Panc1 (cell line): ENCODE measurements at regions not wholly inside any gene's neighbourhood (a gene's known extent, or its start where the extent isn't known, plus 50 kb on each side); places are given as distances from the start of the nearest gene placed in this dataset.
"Not testable (repeated sequence)": the region's sequence is repeated elsewhere in the genome, so short reads cannot be mapped to it uniquely, and the experiment has no call there.

ENCODE experiments used
- ATAC-seq: fragments of 200-7000 bp; cut with Tn5 transposase; 2 replicates; pipeline ENCODE4 v1.9.1; 2020; ENCODE audit warnings: mild to moderate bottlenecking, moderate library complexity
- BruUV-seq: library from RNA; stranded (reverse); fragments of 400-500 nt; replicated peaks from 2 replicates; lab custom pipeline; 2021; lab: Mats Ljungman, UMichigan
- CTCF ChIA-PET: fragments of 300-600 bp; sonication (Branson Sonifier 250); formaldehyde crosslinking; loops from one replicate; lab custom pipeline; 2022; ENCODE audit warnings: antibody characterized with exemption; lab: Charles Lee
- POLR2A ChIA-PET: fragments of 300-600 bp; sonication (Branson Sonifier 250); formaldehyde crosslinking; loops from one replicate; lab custom pipeline; 2022; ENCODE audit warnings: antibody characterized with exemption; lab: Charles Lee
- DNase-seq: peaks from one replicate; pipeline ENCODE4 v3.0.0-alpha.2; 2010; ENCODE audit warnings: low read depth, low spot score
- H3K27ac ChIP-seq: 2 replicates; pipeline ENCODE4 v1.5.1; 2011; ENCODE audit warnings: mild to moderate bottlenecking, low read length, inconsistent platforms
- H3K27me3 ChIP-seq: fragments of 200-500 bp; sonication (Bioruptor generic); 2 replicates; pipeline ENCODE4 v1.6.0; 2014; ENCODE audit warnings: low read length, inconsistent platforms; ENCODE audit not compliant: control insufficient read depth, insufficient read depth
- H3K36me3 ChIP-seq: fragments of 200-500 bp; sonication (Bioruptor generic); 2 replicates; pipeline ENCODE4 v1.5.1; 2014; ENCODE audit warnings: inconsistent platforms, mild to moderate bottlenecking, low read length, moderate library complexity; ENCODE audit not compliant: control insufficient read depth, insufficient read depth
- H3K4me1 ChIP-seq: 2 replicates; pipeline ENCODE4 v1.5.1; 2011; ENCODE audit warnings: inconsistent platforms, mild to moderate bottlenecking, low read length, moderate library complexity; ENCODE audit not compliant: control insufficient read depth, insufficient read depth
- H3K4me3 ChIP-seq, 2 experiments: 2 replicates each; pipeline ENCODE4 v1.5.1; 2011 to 2012; ENCODE audit warnings: low read depth in 2 of 2, low read length in 2 of 2, mild to moderate bottlenecking in 2 of 2, inconsistent platforms in 1 of 2, moderate library complexity in 1 of 2
- H3K9me3 ChIP-seq: fragments of 200-500 bp; sonication (Bioruptor generic); 2 replicates; pipeline ENCODE4 v1.5.1; 2014; ENCODE audit warnings: low read depth, mild to moderate bottlenecking, inconsistent platforms, low read length, moderate library complexity; ENCODE audit not compliant: control insufficient read depth, insufficient read depth
- POLR2AphosphoS5 ChIP-seq: IDR thresholded peaks from 2 replicates; pipeline ENCODE4 v1.6.1; 2012; ENCODE audit warnings: mild to moderate bottlenecking, low read depth, low read length, moderate library complexity
- SIN3A ChIP-seq: IDR thresholded peaks from 2 replicates; pipeline ENCODE4 v1.6.1; 2012; ENCODE audit warnings: low read depth, mild to moderate bottlenecking, low read length, moderate library complexity, borderline replicate concordance; ENCODE audit not compliant: insufficient read depth
- TCF7L2 ChIP-seq: IDR thresholded peaks from 2 replicates; pipeline ENCODE4 v1.6.1; 2011; ENCODE audit warnings: mild to moderate bottlenecking, low read depth, low read length, inconsistent platforms
- in situ Hi-C: cut with HindIII; loops from 2 replicates; pipeline ENCODE4 v1.10.0; 2016; ENCODE audit warnings: low sequenced_read_pairs, low pct_unique_long_range_greater_than_20kb
- intact Hi-C: fragments of 100-400 bp; cut with micrococcal nuclease; formaldehyde crosslinking; loops from one replicate; pipeline ENCODE4 v1.10.0; 2022; ENCODE audit not compliant: unreplicated experiment
- TF ChIP-seq, protein P1 (sequence below), 2 experiments: IDR thresholded peaks; 2 replicates each; pipeline ENCODE4 v1.6.1; 2011 to 2012; ENCODE audit warnings: low read depth in 2 of 2, control low read depth in 1 of 2, low read length in 1 of 2, mild to moderate bottlenecking in 1 of 2, moderate library complexity in 1 of 2; ENCODE audit not compliant: insufficient read depth in 1 of 2
- TF ChIP-seq, protein P2 (sequence below): fragments of 450-650 bp; IDR thresholded peaks from 2 replicates; pipeline ENCODE4 v1.5.1; 2017; ENCODE audit warnings: mild to moderate bottlenecking

DNA sequence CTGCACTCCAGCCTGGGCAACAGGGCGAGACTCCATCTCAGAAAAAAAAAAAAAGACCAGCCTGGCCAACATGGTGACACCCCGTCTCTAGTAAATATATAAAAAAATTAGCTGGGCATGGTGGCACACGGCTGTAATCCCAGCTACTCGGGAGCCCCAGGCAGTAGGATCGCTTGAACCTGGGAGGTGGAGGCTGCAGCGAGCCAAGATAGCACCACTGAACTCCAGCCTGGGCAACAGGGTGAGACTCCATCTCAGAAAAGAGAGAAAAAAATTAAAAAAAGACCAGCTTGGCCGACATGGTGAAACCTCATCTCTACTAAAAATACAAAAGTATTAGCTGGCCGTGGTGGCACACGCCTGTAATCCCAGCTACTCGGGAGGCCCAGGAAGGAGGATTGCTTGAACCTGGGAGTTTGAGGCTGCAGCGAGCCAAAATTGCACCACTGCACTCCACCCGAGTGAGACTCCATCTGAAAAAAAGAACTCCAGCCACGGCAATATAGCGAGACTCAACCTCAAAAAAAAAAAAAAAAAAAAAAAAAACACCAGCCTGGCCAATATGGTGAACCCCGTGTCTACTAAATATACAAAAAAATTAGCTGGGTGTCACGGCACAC is 346.1 kb upstream of the PLGLB2 start:
- H3K36me3 ChIP-seq = no peaks in the 10 kb centered on the region
- no peak for DNase-seq
- no peaks in the 10 kb centered on the region for H3K4me1 ChIP-seq
- intact Hi-C loops (no loop called here), in situ Hi-C loops (no loop called here)
- H3K9me3 ChIP-seq = no peaks in the 10 kb centered on the region
- ATAC-seq = no peak
- H3K4me3 ChIP-seq = no peak overlapping the region
- ChIA-PET CTCF (interaction anchor here (0.7 kb wide), 1 partner anchor 711 kb away, joined by 6 read pairs; no protein-coding TSS in a partner anchor), POLR2A (no interaction called here)
- no peaks in the 10 kb centered on the region for H3K27me3 ChIP-seq
- H3K27ac ChIP-seq = no peak overlapping the region
- TF ChIP-seq SIN3A (no peak), POLR2AphosphoS5 (no peak)
- TF ChIP-seq, protein P1, sequence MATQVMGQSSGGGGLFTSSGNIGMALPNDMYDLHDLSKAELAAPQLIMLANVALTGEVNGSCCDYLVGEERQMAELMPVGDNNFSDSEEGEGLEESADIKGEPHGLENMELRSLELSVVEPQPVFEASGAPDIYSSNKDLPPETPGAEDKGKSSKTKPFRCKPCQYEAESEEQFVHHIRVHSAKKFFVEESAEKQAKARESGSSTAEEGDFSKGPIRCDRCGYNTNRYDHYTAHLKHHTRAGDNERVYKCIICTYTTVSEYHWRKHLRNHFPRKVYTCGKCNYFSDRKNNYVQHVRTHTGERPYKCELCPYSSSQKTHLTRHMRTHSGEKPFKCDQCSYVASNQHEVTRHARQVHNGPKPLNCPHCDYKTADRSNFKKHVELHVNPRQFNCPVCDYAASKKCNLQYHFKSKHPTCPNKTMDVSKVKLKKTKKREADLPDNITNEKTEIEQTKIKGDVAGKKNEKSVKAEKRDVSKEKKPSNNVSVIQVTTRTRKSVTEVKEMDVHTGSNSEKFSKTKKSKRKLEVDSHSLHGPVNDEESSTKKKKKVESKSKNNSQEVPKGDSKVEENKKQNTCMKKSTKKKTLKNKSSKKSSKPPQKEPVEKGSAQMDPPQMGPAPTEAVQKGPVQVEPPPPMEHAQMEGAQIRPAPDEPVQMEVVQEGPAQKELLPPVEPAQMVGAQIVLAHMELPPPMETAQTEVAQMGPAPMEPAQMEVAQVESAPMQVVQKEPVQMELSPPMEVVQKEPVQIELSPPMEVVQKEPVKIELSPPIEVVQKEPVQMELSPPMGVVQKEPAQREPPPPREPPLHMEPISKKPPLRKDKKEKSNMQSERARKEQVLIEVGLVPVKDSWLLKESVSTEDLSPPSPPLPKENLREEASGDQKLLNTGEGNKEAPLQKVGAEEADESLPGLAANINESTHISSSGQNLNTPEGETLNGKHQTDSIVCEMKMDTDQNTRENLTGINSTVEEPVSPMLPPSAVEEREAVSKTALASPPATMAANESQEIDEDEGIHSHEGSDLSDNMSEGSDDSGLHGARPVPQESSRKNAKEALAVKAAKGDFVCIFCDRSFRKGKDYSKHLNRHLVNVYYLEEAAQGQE (IDR thresholded peaks at IDR 0.05; ENCODE audit: insufficient read depth in 1 of 2, low read depth in 2 of 2, low read length in 1 of 2) = no peak
- TF ChIP-seq, protein P2, sequence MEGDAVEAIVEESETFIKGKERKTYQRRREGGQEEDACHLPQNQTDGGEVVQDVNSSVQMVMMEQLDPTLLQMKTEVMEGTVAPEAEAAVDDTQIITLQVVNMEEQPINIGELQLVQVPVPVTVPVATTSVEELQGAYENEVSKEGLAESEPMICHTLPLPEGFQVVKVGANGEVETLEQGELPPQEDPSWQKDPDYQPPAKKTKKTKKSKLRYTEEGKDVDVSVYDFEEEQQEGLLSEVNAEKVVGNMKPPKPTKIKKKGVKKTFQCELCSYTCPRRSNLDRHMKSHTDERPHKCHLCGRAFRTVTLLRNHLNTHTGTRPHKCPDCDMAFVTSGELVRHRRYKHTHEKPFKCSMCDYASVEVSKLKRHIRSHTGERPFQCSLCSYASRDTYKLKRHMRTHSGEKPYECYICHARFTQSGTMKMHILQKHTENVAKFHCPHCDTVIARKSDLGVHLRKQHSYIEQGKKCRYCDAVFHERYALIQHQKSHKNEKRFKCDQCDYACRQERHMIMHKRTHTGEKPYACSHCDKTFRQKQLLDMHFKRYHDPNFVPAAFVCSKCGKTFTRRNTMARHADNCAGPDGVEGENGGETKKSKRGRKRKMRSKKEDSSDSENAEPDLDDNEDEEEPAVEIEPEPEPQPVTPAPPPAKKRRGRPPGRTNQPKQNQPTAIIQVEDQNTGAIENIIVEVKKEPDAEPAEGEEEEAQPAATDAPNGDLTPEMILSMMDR = no peak
- BruUV-seq = no TSS peak

DNA sequence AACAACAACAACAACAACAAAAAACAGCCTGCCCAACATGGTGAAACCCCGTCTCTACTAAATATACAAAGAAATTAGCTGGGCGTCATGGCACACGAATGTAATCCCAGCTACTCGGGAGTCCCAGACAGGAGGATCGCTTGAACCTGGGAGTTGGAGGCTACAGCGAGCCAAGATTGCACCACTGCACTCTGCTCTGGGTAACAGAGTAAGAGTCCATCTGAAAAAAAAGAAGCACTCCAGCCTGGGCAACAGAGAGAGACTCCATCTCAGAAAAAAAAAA is 344.1 kb upstream of the PLGLB2 start:
- in situ Hi-C loops (no loop called here), intact Hi-C loops (no loop called here)
- Histone ChIP-seq H3K4me1 (no peaks in the 10 kb centered on the region), H3K27ac (no peak overlapping the region), H3K27me3 (no peaks in the 10 kb centered on the region), H3K36me3 (no peaks in the 10 kb centered on the region), H3K4me3 (no peak overlapping the region), H3K9me3 (no peaks in the 10 kb centered on the region)
- no TSS peak for BruUV-seq
- DNase-seq (no peak), ATAC-seq (no peak)
- CTCF ChIA-PET = no interaction called here
- POLR2A ChIA-PET = no interaction called here
- TF ChIP-seq, protein P1 (IDR thresholded peaks at IDR 0.05; ENCODE audit: insufficient read depth in 1 of 2, low read depth in 2 of 2, low read length in 1 of 2) = no peak
- TF ChIP-seq POLR2AphosphoS5 (no peak), TCF7L2 (no peak), SIN3A (no peak)
- TF ChIP-seq, protein P2 = no peak

DNA sequence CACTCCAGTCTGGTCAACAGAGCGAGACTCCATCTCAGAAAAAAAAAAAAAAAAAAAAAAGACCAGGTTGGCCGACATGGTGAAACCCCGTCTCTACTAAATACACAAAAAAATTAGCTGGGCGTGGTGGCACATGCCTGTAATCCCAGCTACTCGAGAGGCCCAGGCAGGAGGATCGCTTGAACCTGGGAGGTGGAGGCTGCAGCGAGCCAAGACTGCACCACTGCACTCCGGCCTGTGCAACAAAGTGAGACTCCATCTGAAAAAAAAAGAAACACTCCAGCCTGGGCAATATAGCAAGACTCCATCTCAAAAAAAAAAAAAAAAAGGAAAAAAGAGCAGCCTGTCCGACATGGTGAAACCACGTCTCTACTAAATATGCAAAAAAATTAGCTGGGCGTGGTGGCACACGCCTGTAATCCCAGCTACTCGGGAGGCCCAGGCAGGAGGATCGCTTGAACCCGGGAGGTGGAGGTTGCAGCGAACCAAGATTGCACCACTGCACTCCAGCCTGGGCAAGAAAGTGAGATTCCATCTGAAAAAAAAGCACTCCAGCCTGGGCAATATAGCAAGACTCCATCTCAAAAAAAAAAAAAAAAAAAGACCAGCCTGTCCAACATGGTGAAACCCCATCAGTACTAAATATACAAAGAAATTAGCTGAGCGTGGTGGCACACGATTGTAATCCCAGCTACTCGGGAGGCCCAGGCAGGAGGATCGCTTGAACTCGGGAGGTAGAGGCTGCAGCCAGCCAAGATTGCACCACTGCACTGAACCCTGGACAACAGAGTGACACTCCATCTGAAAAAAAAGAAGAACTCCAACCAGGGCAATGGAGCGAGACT is 343.3 kb upstream of the PLGLB2 start:
- CTCF ChIA-PET, H3K27ac ChIP-seq, POLR2A ChIA-PET, ATAC-seq, BruUV-seq, intact Hi-C loops, DNase-seq, H3K27me3 ChIP-seq, H3K4me3 ChIP-seq, in situ Hi-C loops, H3K4me1 ChIP-seq, H3K9me3 ChIP-seq, H3K36me3 ChIP-seq: not testable (repeated sequence)
